Ovary (tissue), 3 donors: ENCODE measurements at regions not wholly inside any gene's neighbourhood (a gene's known extent, or its start where the extent isn't known, plus 50 kb on each side); places are given as distances from the start of the nearest gene placed in this dataset.

ENCODE experiments used
- POLR2A ChIP-seq: fragments of 450-650 bp; IDR thresholded peaks from one replicate; pipeline ENCODE4 v1.6.1; 2017; ENCODE audit warnings: antibody characterized with exemption, mild to moderate bottlenecking, moderate library complexity
- TF ChIP-seq, protein P1 (sequence below), 3 donors: fragments of 450-650 bp in 2 of 3; fragments of 200-600 bp in 1 of 3; IDR thresholded peaks; one replicate each; pipeline versions ENCODE4 v1.5.1 to v1.8.0; 2016 to 2022; ENCODE audit warnings: antibody characterized with exemption in 3 of 3, mild to moderate bottlenecking in 1 of 3
- donor health status: DM: no; HTN: no; CAD: no.

DNA sequence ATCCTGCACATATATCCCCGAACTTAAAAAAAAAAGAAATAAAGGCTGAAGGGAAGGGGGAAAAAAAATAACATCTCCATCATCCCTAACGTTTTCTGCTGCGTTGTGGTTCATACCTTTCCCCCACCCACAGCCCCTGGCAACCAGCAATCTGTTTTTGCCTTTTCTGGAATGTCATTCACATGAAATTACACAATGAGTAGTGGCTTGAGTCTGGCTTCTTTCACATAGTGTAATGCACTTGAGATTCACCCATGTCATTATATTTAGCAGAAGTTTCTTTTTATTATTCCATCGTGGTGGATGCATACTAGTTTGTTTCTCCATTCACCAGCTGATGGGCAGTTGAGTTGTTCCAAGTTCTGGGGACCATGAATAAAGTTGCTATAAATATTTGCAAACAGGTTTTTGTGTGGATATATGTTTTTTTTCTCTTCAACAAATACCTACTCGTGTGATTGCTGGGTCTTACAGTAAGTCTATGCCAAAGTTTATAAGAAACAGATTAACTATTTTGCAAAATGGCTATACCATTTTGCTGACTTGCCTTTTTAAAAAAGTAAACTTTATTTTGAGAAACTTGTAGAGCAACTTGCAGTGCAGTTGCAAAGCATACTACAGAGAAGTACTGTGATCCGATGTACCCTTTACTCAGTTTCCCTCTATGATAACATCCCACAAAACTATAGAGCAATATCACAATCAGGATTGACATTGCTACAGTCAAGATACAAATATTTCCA, 322.5 kb downstream of the LPIN1 start:
- TF ChIP-seq, protein P1, sequence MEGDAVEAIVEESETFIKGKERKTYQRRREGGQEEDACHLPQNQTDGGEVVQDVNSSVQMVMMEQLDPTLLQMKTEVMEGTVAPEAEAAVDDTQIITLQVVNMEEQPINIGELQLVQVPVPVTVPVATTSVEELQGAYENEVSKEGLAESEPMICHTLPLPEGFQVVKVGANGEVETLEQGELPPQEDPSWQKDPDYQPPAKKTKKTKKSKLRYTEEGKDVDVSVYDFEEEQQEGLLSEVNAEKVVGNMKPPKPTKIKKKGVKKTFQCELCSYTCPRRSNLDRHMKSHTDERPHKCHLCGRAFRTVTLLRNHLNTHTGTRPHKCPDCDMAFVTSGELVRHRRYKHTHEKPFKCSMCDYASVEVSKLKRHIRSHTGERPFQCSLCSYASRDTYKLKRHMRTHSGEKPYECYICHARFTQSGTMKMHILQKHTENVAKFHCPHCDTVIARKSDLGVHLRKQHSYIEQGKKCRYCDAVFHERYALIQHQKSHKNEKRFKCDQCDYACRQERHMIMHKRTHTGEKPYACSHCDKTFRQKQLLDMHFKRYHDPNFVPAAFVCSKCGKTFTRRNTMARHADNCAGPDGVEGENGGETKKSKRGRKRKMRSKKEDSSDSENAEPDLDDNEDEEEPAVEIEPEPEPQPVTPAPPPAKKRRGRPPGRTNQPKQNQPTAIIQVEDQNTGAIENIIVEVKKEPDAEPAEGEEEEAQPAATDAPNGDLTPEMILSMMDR (IDR thresholded peaks at IDR 0.05) = no peak
- no peak for TF ChIP-seq POLR2A
